Natural killer cell (primary cell): ENCODE measurements at regions not wholly inside any gene's neighbourhood (a gene's known extent, or its start where the extent isn't known, plus 50 kb on each side); places are given as distances from the start of the nearest gene placed in this dataset.

Experiments
- ATAC-seq, 3 donors: fragments of 150-1000 bp in 2 of 3; fragments of 200-7000 bp in 1 of 3; cut with Tn5 transposase; 1 replicate in 1 of 3; 2 replicates in 2 of 3; pipeline ENCODE4 v1.10.0; 2021; ENCODE audit warnings: mild to moderate bottlenecking in 2 of 3, moderate library complexity in 2 of 3
- DNase-seq, 2 donors: peaks; one replicate each; pipeline versions ENCODE4 v3.0.0 to v3.0.0-alpha.2; 2013 to 2021; ENCODE audit warnings: mixed read lengths in 1 of 2
- H3K27ac ChIP-seq: one replicate; pipeline ENCODE4 v1.5.1; 2013; ENCODE audit warnings: mild to moderate bottlenecking, low read length
- H3K27me3 ChIP-seq: one replicate; pipeline ENCODE4 v1.6.1; 2013; ENCODE audit warnings: low read length; ENCODE audit not compliant: control insufficient read depth, insufficient read depth
- H3K36me3 ChIP-seq: one replicate; pipeline ENCODE4 v1.6.1; 2013; ENCODE audit warnings: low read length; ENCODE audit not compliant: control insufficient read depth, insufficient read depth
- H3K4me1 ChIP-seq: one replicate; pipeline ENCODE4 v1.6.1; 2013; ENCODE audit warnings: low read length; ENCODE audit not compliant: control insufficient read depth, insufficient read depth
- H3K4me3 ChIP-seq: one replicate; pipeline ENCODE4 v1.5.1; 2013; ENCODE audit warnings: low read length
- H3K9me3 ChIP-seq: one replicate; pipeline ENCODE4 v1.6.1; 2013; ENCODE audit warnings: low read length; ENCODE audit not compliant: control insufficient read depth, insufficient read depth
- H3K27ac Mint-ChIP-seq, 2 donors: one replicate each; pipeline ENCODE4 v1.8.0; 2022; ENCODE audit warnings: mild to moderate bottlenecking in 2 of 2, mixed read lengths in 2 of 2, moderate library complexity in 1 of 2
- H3K27me3 Mint-ChIP-seq, 2 donors: one replicate each; pipeline ENCODE4 v1.8.0; 2022; ENCODE audit warnings: low read depth in 2 of 2, mixed read lengths in 2 of 2
- H3K36me3 Mint-ChIP-seq: one replicate; pipeline ENCODE4 v1.8.0; 2022; ENCODE audit warnings: mixed read lengths
- H3K4me1 Mint-ChIP-seq, 2 donors: one replicate each; pipeline ENCODE4 v1.8.0; 2022; ENCODE audit warnings: mixed read lengths in 2 of 2
- H3K4me3 Mint-ChIP-seq: one replicate; pipeline ENCODE4 v1.8.0; 2022; ENCODE audit warnings: mild to moderate bottlenecking, moderate library complexity, mixed read lengths
- H3K9me3 Mint-ChIP-seq, 2 donors: one replicate each; pipeline ENCODE4 v1.8.0; 2022; ENCODE audit warnings: mixed read lengths in 2 of 2
- CTCF ChIP-seq: fragments of 200-600 bp; IDR thresholded peaks from one replicate; pipeline ENCODE4 v1.8.0; 2022; ENCODE audit warnings: antibody characterized with exemption
- WGBS: methylation state at CpG from one replicate; pipeline ENCODE4 v1.1.7; 2013; ENCODE audit warnings: missing lambda C conversion rate; ENCODE audit not compliant: insufficient coverage; 5-methylcytosine and 5-hydroxymethylcytosine counted together
- intact Hi-C: fragments of 100-400 bp; cut with micrococcal nuclease; formaldehyde crosslinking; loops from one replicate; pipeline ENCODE4 v1.14.2; 2022

GRCh38 chr15:38085931-38086568, 151.6 kb downstream of the TMCO5A start:
- peaks cover 12% of the 10 kb centered on the region for H3K4me1 ChIP-seq
- Mint-ChIP-seq H3K27ac (peak overlapping the region in 1 of 2 donors; percentile 41), H3K9me3 (no peaks in the 10 kb centered on the region), H3K4me3 (no peak overlapping the region), H3K4me1 (peaks cover 27 to 31% of the 10 kb centered on the region in 2 donors), H3K36me3 (no peaks in the 10 kb centered on the region), H3K27me3 (peaks cover 6 to 17% of the 10 kb centered on the region in 2 donors)
- no peaks in the 10 kb centered on the region for H3K9me3 ChIP-seq
- ATAC-seq, result no peak
- TF ChIP-seq CTCF, result no peak
- H3K4me3 ChIP-seq, result no peak overlapping the region
- intact Hi-C loops, result no loop called here
- no peak overlapping the region for H3K27ac ChIP-seq
- no peaks in the 10 kb centered on the region for H3K36me3 ChIP-seq
- H3K27me3 ChIP-seq, result no peaks in the 10 kb centered on the region
- DNase-seq, result no peak
- no CpG with 5 or more reads among the region's 1 CpG for WGBS

GRCh38 chr15:38086611-38087010, 152.2 kb downstream of the TMCO5A start:
- peaks cover 12% of the 10 kb centered on the region for H3K4me1 ChIP-seq
- DNase-seq (no peak), ATAC-seq (no peak)
- H3K36me3 ChIP-seq, result no peaks in the 10 kb centered on the region
- H3K9me3 ChIP-seq, result no peaks in the 10 kb centered on the region
- H3K4me3 ChIP-seq, result no peak overlapping the region
- Mint-ChIP-seq H3K4me1 (peaks cover 27 to 31% of the 10 kb centered on the region in 2 donors), H3K4me3 (no peak overlapping the region), H3K9me3 (no peaks in the 10 kb centered on the region), H3K27me3 (peaks cover 6 to 17% of the 10 kb centered on the region in 2 donors), H3K27ac (no peak overlapping the region), H3K36me3 (no peaks in the 10 kb centered on the region)
- H3K27me3 ChIP-seq, result no peaks in the 10 kb centered on the region
- 83% methylated on average over 1 of the region's 2 CpGs for WGBS
- TF ChIP-seq CTCF, result no peak
- intact Hi-C loops, result no loop called here
- H3K27ac ChIP-seq, result no peak overlapping the region

GRCh38 chr15:38088971-38089370, 154.5 kb downstream of the TMCO5A start:
- Mint-ChIP-seq H3K4me3 (no peak overlapping the region), H3K4me1 (peaks cover 22 to 24% of the 10 kb centered on the region in 2 donors), H3K9me3 (no peaks in the 10 kb centered on the region), H3K27me3 (peaks cover 6 to 17% of the 10 kb centered on the region in 2 donors), H3K36me3 (no peaks in the 10 kb centered on the region), H3K27ac (no peak overlapping the region)
- 50% methylated on average over 1 of the region's 1 CpG for WGBS
- Histone ChIP-seq H3K36me3 (no peaks in the 10 kb centered on the region), H3K27ac (no peak overlapping the region), H3K4me3 (no peak overlapping the region), H3K9me3 (no peaks in the 10 kb centered on the region), H3K27me3 (no peaks in the 10 kb centered on the region), H3K4me1 (peaks cover 10% of the 10 kb centered on the region)
- no peak for TF ChIP-seq CTCF
- intact Hi-C loops, result no loop called here
- ATAC-seq (no peak), DNase-seq (no peak)

GRCh38 chr15:38090223-38090622, 155.8 kb downstream of the TMCO5A start:
- no peak overlapping the region for H3K4me3 Mint-ChIP-seq
- no peak for DNase-seq
- Histone ChIP-seq H3K4me1 (peaks cover 5% of the 10 kb centered on the region), H3K27ac (no peak overlapping the region), H3K9me3 (no peaks in the 10 kb centered on the region), H3K36me3 (no peaks in the 10 kb centered on the region), H3K4me3 (no peak overlapping the region), H3K27me3 (no peaks in the 10 kb centered on the region)
- no peaks in the 10 kb centered on the region for H3K36me3 Mint-ChIP-seq
- peaks cover 6 to 17% of the 10 kb centered on the region in 2 donors for H3K27me3 Mint-ChIP-seq
- H3K4me1 Mint-ChIP-seq, result peaks cover 10 to 12% of the 10 kb centered on the region in 2 donors
- 100% methylated on average over 2 of the region's 4 CpGs for WGBS
- no peaks in the 10 kb centered on the region for H3K9me3 Mint-ChIP-seq
- TF ChIP-seq CTCF, result no peak
- intact Hi-C loops, result no loop called here
- ATAC-seq, result no peak
- H3K27ac Mint-ChIP-seq, result no peak overlapping the region
